Upper lobe of left lung (tissue), 4 donors: ENCODE measurements at regions not wholly inside any gene's neighbourhood (a gene's known extent, or its start where the extent isn't known, plus 50 kb on each side); places are given as distances from the start of the nearest gene placed in this dataset.

Source experiments
- CTCF ChIP-seq, 6 experiments: fragments of 450-650 bp in 4 of 6; fragments of 200-600 bp in 2 of 6; sonication (generic) in 2 of 6; IDR thresholded peaks; one replicate each; pipeline ENCODE4 v1.5.1; 2016 to 2019; ENCODE audit warnings: antibody characterized with exemption in 6 of 6
- POLR2AphosphoS5 ChIP-seq, 2 donors: sonication (generic); formaldehyde crosslinking; IDR thresholded peaks; one replicate each; pipeline ENCODE4 v1.5.1; 2017; ENCODE audit warnings: antibody characterized with exemption in 2 of 2

- no peak for TF ChIP-seq CTCF (IDR thresholded peaks at IDR 0.05)
- no peak for TF ChIP-seq POLR2AphosphoS5 (IDR thresholded peaks at IDR 0.05)
Measured at GRCh38 chr13:34411177-34411576, 530.9 kb upstream of the NBEA start.
